HG03175 (cell line): ENCODE measurements at regions not wholly inside any gene's neighbourhood (a gene's known extent, or its start where the extent isn't known, plus 50 kb on each side); places are given as distances from the start of the nearest gene placed in this dataset.
A peak's percentile ranks its signal among the peaks of the same experiment; 100 is the strongest.

Source experiments
- ATAC-seq: cut with Tn5 transposase; IDR thresholded peaks from one replicate; pipeline ENCODE4 v1.9.1; 2021; ENCODE audit warnings: mild to moderate bottlenecking, moderate library complexity; ENCODE audit not compliant: unreplicated experiment

DNA sequence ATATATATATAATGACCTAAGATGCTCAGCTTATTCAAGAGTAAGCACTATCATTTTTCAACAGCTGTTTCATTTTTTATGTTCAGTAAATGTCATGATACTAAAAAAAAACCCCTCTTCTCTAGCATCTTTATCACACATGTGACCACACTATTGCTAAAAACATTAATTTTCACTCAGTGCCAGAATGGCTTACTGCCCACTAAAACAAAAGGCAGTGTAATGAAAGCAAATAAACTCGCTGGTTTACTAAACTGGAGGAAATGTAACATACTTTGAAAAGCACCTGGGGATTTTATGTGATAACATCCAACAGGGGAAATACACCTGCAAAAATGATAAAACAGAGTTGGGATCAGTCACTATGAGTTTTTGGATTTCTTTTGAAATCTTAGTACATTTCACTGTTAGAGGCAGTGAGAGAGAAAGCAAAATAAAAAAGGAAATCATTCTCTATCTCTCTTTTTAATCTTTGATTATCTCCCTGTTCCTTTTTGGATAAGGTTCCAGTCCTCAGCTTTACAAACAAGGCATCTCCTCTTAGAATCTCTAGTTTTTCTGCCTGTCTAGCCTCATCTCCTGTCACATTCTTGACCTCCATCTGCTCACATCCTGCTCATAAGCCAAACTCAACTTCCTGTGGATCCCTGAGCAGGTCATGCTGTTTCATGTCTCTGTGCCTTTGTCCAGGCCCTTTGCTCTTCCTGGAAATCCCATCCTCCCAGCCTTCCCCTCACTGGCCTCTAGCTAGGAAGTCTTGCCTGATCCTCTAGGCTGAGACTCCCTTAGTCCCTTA is 338.0 kb downstream of the MAN2A1 start:
- no peak for ATAC-seq

GRCh38 chr5:110031402-110032140 is 341.8 kb downstream of the MAN2A1 start:
- no peak for ATAC-seq

- no peak for ATAC-seq
Observed at GRCh38 chr5:110032376-110032775, 342.6 kb downstream of the MAN2A1 start.

DNA sequence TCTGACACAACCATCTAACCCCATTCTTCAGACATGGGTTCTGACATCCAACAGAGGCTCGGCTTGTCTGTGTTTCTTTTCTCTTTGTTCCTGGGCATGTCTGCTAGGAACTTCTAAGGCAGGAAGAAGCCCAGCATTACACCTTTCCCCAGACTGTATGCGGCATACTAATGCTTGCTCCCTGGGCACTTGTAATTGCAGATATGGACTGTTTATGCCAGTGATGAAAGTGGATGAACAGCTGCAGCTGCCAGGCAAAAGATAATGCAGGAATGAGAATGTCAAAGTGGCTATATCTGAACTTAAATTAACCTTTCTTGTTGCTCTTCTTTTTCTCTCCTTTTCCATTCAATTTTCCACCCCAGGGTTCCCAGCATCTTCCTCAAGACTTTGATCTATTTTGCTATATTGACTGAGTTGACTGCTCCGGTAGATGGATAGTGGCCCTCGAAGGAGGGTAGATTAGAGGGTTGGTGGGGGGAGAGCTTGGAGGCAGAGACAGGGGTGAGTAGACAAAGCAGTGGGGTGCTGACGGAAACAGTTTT is 344.4 kb downstream of the MAN2A1 start:
- no peak for ATAC-seq

- ATAC-seq: no peak
Observed at GRCh38 chr5:110038297-110038997, 348.7 kb downstream of the MAN2A1 start.

DNA sequence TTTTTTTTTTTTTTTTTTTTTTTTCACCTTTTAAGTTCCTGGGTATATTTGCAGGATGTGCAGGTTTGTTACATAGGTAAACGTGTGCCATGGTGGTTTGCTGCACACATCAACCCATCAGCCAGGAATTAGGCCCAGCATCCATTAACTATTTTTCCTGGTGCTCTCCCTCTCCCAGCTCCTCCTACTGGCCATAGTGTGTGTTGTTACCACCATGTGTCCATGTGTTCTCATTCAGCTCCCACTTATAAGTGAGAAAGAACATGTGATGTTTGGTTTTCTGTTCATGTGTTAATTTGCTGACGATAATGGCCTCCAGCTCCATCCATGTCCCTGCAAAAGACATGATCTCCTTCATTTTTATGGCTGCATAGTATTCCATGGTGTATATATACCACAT is 350.5 kb downstream of the MAN2A1 start:
- no peak for ATAC-seq

GRCh38 chr5:110043025-110043424 is 353.3 kb downstream of the MAN2A1 start:
- no peak for ATAC-seq

- ATAC-seq: no peak
Observed at GRCh38 chr5:110045158-110045557, 355.4 kb downstream of the MAN2A1 start.

DNA sequence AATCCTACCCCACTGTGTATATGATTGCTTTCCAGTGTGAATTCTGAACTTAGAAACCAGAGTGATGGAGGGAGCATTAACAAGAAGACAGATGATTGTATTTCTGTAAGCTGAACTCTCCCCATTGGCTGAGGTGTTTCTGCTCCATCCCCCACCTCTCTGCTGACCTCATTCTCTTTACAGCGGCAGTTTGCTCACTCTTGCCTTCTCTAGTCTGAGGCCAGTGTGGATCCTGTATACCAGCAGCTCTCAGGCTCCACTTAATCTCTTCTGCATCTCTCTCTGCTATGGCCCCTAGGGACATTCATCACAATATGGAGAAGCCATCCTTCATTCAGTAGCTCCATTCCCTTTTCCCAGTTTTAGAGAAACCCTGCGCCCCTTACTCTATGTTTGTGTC is 358.8 kb downstream of the MAN2A1 start:
- no peak for ATAC-seq

DNA sequence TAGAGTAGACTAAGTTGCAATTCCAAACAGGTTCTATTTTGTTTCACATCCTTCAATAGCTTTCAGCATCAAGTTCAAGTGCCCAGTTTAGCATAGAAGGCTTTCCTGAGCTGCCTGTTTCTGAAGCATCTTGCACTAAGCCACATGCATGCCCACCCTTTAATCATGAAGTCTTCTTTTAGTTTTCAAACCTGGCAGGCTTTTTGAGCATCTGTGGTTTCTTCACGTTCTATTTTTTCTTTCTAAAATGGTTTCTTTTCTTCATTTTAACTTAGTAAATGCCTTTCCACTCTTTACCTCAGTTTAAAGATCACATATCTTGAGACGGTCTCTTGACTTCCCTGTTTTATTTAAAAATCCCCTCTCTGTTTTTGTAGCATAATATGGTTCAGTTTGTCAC is 360.1 kb downstream of the MAN2A1 start:
- ATAC-seq: no peak

GRCh38 chr5:110050640-110051345 is 361.1 kb downstream of the MAN2A1 start:
- ATAC-seq: no peak

DNA sequence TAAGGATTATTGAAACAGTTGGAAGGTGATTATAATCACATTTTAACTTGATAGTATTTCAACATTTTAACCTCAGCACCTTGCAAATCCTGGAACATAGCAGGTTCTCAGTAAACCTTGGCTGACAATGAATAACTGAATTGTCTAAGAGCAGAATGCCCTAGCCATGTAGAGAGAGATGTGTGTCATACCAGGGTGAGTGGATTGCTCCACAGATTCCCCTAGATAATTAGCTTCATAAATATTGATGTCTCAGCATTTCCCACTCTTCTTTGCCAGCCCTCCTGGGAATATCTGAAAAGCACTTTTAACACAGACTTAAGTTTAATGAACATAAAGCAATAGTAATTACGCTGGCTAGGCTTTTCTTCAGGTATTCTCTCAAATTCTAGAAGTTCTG is 363.5 kb downstream of the MAN2A1 start:
- no peak for ATAC-seq

GRCh38 chr5:110053824-110054223 is 364.1 kb downstream of the MAN2A1 start:
- peak; percentile 22 for ATAC-seq

DNA sequence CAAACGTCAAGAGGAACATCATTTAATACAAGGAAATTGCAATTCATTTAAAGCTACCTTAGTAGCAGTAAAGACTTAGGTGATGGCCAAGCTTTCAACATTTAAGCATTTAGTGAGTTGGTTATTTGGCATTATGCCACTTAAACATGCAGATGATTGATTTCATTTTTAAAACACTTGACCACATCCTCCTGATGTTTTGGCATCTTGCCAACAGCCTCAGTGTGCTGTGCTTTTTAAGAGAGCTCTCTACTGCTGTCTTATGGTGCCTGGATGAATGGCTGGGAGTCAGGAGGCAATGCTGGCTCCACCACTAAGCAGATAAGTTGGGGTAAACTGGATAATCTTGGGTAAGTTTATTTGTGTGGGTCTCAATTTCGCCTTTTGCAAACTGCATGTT is 364.5 kb downstream of the MAN2A1 start:
- ATAC-seq: peak; percentile 93

DNA sequence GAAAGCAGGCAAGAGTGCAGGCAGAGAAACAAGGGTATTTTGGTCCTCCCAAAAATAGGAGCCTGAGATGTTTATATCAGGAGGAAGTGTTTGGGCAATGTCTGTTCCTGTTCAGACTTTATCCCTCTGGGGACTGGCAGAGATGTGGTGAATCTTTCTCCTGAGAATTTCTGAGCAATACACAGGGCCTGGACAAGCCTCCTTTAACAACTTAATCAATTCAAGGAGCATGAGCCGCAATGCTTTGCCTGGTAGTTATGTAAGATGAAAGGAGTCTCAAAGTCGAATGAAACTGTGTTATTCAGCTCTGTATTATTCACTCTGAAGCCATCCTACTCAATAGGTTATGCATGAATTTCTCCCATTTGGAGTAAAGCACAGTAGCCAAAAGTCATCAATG is 365.6 kb downstream of the MAN2A1 start:
- ATAC-seq: no peak

- no peak for ATAC-seq
Observed at GRCh38 chr5:110056580-110057114, 366.9 kb downstream of the MAN2A1 start.

DNA sequence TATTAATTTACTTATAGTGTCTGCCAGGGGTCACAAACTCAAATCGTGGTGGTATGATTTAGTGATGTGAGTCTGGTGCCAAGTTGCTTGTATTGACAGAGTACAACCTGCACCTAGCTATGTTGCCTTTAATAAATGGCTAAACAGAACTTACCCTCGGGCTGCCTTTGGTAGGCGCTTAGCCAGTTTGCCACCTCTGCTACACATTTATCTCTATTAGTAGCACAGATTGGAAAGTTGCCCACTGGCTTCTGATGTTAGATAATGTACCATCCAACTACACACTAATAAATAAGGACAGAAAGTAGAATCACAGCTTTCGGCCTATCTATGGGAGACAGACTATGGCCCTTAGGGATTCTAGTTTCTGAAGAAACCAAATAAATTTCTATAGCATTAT is 368.4 kb downstream of the MAN2A1 start:
- no peak for ATAC-seq

- ATAC-seq: no peak
Observed at GRCh38 chr5:110062246-110062645, 372.5 kb downstream of the MAN2A1 start.

DNA sequence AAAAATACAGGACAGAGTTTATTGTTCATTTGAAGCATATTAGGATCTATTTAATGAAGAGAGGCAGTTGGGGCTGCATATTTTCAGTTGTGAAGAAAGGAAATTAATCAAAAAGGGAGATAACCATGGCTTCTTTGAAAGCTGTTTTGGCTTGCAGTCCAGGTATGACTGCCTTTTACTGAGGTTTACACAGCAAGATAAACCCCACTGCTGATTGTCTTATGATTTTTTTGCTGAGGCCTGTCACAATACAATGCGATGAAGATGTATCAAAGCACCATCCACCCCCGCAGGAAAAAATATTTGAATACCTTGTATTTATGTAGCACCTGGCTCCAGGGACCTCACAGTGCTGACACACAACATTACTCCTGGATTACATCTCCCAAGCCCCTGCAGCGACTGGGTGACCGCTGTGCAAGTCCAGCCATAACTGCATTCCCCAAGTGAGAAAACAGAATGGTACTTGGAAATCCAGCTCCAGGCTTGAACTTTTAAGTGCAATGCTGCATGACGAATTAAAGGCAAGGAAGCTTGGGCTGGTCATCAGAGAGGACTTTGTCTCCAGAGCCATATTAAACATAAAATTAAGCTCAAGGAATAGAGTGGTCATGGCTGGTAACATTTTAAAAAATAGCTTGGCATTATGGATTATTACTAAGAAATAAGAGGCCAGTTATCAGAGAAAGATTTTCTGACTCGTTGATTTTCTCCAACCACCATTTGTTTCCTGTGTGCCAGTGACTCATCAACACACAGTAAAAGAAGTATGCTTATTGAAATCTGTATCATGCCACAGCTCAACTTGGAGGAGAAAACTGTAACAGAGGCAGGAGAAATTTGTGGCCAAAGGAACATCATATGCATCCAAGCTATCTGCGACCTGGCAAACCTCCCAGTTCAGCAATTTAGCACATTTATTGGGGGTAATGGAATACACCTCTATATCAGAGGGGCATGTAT is 374.2 kb downstream of the MAN2A1 start:
- ATAC-seq: no peak
